HG03442 (cell line): ENCODE measurements at regions not wholly inside any gene's neighbourhood (a gene's known extent, or its start where the extent isn't known, plus 50 kb on each side); places are given as distances from the start of the nearest gene placed in this dataset.
"Not testable (repeated sequence)": the region's sequence is repeated elsewhere in the genome, so short reads cannot be mapped to it uniquely, and the experiment has no call there.

Source experiments
- ATAC-seq: cut with Tn5 transposase; IDR thresholded peaks from one replicate; pipeline ENCODE4 v1.9.1; 2021; ENCODE audit warnings: mild to moderate bottlenecking, moderate library complexity; ENCODE audit not compliant: unreplicated experiment

DNA sequence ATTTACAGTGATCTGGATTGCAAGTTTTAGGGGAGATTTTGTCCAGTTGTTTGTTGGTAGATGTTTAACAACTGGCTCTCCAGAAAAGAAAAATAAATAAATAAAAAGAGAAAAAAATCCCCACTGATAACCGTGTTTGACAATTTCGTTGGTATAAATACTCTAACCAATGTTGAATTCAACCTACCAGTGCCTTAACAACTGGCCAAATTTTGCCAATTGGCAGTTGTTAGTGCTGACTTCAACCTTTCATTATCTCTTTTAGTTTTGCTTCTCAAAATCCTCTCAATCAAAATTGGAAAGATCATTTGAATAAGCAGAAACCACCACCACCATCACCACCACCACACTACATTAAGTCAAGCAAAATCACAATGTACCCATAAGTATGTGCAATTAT lies 490.3 kb downstream of the PIK3C3 start:
- ATAC-seq: no peak

DNA sequence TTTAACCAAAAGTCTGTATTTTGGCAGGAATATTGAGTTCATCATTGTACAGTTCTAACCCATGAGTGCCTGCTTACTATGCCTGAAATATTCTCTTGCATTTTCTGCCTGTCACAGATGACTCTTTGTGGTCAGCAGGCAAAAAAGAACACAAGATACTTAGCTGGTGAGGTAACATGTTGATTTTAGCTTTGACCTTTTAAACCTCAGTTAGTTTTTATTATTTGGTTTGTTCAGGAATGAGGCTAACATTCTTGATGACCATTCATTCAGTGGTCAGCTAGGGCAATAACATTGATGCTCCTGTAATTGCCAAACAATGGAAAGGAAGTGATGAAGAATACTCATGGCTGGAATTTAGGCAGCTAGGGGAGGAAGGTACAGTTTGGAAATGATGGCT lies 491.2 kb downstream of the PIK3C3 start:
- no peak for ATAC-seq

DNA sequence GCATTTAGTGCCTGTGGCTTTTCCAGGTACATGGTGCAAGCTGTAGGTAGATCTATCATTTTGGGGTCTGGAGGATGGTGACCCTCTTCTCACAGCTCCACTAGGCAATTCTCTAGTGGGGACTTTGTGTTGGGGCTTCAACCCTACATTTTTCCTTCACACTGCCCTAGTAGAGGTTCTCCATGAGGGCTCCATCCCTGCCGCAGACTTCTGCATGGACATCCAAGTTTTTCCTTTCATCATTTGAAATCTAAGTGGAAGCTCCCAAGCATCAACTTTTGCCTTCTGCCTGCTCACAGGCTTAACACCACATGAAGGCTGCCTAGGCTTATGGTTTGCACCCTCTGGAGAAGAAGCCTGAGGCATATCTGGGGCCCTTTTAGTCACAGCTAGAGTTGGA lies 492.7 kb downstream of the PIK3C3 start:
- ATAC-seq: no peak

DNA sequence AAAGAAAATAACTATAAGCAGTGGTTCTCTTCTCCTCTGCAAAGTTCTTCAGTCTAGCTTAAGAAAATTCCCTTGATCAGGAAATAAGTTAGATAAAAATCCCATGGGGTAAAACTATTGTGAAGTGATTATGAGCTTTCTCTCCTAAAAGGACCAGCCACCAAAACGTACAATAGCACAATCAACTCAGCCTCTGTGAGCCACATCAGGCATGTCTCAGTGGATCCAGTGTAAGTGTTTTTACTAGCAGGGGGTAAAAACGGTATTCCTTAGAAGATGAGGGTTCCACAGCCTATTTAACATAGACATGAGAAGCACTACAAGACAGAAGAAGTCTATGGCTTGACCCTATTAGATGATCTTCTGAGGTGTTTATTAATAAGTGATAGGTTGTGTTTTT lies 503.2 kb downstream of the PIK3C3 start:
- no peak for ATAC-seq

DNA sequence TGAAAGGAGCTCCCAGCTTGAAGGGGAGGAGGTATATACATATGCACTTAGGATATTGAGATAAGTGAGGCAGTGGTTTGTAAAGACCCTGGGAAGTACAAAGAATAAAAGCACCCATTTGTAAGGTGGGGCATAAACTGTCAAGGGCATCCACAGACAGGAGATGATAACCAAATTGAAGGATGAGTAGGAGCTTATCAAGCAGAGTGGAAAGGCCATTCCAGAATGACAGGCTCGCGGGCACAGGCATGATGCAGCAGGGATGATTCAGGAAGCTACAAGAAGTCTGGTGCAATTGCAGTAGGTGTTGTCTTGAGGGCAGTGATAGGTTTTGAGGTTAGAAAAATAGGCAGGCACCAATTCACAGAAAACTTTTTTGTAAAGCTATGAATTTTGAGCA lies 504.8 kb downstream of the PIK3C3 start:
- ATAC-seq: no peak

DNA sequence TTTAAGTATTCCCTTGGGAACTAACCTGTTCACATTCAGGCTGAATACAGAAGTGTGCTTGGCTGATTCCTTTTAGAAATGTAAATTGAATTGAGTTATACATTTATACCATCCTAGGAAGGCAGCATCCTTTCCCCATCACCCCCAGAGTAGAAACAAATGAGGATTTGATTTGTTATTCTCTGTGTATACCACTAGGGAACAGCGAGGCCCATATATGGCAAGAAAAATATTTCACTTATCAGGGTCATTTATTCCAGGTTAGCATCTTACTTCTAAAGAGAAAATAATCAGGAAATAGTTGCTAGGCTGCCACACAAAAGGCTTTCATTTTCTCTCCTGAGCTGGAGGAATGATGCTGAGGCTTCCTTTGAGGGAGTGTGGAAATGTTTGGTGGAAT lies 516.9 kb downstream of the PIK3C3 start:
- no peak for ATAC-seq

DNA sequence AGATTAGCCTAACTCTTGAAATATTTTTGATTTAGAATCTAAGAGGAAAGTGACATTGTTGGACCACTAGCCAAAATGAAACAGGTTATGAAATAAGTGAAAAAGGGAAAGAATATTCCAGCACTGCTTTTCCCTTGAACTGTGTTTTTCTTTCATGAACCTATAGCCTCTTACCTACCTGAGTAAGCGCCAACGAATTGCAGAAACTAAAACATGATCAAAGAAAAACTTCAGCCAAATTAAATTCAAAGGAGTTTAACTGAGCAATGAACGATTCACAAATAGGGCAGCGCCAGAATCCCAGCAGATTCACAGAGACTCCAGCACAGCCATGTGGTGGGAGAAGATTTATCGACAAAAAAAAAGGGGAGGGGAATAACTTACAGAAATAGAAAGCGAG lies 518.6 kb downstream of the PIK3C3 start:
- ATAC-seq: no peak

DNA sequence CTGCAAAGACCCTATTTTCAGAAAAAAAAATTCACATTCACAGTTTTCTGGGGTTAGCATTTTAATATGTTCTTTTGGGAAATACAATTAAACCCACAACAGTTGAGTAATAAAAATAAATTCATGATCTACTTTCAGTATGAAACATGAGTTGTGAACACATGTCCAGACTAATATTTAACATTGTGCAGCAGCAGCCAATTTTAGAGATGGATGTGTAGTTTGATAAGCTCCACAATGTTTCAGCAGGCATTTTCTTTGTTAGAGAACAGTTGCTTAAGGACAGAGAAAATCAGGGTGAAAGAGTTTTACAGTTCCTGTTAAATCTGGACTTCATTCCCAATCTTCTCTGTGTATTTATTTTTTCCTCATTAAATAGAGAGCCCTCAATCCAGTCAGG lies 519.5 kb downstream of the PIK3C3 start:
- no peak for ATAC-seq

DNA sequence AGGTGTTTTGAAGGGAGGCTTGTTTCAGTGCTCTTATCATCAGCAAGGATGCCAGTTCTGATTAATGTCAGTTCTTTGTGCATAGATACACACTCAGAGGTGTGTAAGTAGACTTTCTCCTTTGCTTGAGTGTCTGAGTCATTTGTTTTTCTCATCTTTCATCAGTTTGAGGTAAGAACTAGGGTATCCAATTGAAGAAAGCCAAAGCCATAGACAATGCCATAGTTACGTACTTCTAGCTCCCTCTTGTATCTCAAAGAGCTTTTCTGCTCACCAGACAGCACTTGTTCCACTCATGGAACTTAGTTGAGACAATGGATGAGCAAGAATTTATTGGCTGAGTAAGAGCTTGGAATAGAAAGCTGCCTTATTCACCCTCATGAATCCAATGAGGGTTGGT lies 520.1 kb downstream of the PIK3C3 start:
- ATAC-seq: no peak

DNA sequence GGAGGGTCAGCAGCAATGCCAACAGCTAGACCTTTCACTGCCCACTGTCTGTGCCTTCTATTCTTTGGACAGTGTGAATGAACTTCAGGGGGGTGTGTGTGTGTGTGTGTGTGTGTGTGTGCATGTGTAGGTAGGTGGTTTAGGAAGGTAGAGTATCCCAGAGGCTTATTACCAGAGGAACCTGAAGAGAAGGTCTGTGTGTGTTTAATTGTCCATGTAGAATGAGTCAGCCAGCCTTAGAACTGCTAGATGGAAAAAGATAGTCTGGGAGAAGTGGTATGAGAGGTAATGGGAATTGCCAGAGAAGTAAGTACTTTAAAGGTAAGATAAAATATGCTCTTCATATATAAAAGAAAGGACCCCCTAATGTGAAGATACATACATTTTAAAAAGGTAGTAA lies 522.2 kb downstream of the PIK3C3 start:
- no peak for ATAC-seq

DNA sequence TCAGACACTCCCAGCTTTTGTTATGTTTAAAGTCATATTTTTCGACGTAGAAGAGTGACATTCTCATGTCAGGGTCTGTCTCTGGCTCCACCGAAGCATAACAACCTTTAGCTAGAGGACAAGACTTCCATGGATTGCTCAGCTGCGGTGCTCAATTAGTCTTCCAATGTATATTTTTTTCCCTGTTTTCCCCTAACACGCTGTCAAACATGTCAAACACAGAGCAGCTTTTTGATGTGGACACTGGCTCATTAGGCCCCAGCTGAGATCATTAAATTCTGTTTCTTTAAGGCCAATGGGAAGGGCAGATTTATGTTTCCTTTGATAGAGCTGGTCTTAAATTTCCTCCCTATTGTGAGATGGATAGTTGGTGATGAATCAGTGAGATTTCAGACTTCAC lies 525.4 kb downstream of the PIK3C3 start:
- ATAC-seq: no peak

DNA sequence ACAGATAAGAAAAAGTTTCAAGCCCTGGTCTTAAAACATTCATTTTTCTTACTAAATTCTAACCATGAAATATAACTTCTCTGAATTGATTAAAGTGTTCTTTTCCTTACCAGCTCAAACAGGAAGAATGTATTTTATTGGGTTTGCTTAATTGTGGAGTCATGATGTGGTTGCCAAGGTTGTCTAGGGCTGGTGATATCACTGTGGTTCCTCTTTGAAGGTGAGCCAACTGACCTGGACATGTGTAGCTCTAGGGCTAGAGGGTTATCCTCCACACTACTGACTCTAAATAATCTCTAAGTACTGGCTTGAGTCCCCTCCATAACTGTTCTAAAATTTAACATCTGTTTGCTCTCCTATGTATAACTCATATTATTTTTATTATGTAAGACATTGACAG lies 529.6 kb downstream of the PIK3C3 start:
- ATAC-seq: no peak

DNA sequence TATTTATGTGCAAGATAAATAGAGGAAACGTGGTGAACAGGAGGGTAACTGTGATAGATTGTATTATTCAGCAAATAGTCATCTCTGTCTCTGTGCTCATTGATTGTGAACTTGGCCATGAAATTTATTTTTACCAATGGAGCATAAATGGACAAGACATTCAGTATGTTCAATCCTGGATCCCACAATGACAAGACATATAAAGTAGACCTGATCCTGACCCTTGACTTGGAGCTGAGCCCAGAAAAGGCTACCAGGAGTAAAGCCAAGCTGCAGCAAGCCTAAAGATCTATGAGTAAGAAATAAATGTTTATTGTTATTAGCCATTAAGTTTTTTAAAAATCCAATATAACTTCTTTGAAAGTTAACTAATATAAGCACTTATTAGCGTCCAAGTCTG lies 531.2 kb downstream of the PIK3C3 start:
- ATAC-seq: no peak

DNA sequence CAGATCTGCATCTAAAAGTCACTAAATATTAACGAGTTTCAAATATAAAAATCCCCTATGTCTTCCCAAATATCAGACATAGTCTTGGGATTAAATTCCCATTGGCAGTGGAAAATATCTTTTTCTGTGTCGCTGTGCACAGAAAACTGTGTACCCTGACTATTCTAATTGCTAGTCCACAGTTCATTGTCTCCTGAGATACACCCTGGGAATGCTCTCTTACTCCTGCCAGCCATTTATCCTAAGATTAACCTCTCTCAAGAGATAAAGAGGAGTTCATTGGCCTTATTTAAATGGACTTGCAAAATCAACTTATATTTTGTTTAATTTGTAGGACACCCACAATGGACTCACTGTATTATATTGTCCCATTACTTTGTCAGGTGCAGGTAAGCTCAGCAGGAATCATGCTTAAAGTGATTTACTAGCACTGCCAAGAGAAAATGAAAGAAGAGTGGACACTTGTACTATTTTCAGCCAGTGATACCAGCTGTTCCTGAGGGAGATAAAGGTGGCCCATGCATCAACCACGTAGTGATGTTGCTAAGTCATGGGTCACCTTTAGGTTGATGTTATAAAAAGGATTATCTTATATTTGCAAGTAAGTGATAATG lies 553.8 kb downstream of the PIK3C3 start:
- ATAC-seq: no peak

DNA sequence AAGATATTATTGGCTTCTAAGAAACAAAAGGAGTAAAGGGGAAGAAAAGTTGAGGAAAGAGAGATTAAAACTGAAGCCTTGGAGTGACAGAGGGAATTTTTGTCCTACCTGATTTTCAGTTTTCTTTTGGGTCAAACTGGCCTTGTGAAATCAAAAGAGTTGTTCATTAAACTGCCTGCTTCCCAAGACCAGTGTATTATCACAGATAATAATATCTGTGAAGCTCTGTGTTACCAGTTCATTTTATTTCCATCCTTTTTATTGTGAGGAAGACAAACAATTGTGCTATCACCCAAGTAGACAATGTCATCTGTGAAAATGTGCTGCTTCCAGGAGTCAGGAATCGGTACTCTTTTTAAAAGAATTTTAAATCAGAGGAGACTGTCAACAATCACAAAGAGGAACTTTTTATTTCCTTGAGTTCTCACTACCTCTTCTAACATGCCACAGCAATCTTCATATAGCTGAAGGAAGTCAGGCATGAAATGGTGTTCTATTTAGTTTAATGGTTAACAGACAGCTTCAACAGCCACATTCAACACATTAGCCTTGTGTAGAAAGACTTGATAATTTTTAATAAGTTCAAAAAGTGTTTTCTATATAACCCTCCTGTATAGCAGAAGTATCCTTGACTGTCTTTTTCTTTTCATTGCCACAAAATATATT lies 554.8 kb downstream of the PIK3C3 start:
- peak; percentile 47 for ATAC-seq

DNA sequence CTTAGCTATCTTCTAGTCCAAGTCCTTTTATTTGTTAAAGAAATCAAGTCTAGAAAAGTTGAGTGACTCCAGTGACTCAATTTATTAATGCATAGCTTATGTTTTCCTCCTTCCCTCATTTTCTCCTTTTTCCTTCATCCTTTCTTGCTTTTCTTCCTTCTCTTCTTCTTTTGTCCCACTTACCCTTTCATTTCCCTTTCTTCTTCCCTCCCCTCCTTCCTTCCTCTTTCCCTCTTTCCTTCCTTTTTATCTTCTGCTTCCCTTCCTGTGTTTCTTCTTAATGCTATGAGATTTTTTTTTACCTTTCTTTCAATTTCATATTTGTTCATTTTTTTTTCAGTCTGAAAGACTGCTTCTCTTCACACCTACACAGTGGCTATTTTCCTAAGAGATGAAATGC lies 555.5 kb downstream of the PIK3C3 start:
- no peak for ATAC-seq

DNA sequence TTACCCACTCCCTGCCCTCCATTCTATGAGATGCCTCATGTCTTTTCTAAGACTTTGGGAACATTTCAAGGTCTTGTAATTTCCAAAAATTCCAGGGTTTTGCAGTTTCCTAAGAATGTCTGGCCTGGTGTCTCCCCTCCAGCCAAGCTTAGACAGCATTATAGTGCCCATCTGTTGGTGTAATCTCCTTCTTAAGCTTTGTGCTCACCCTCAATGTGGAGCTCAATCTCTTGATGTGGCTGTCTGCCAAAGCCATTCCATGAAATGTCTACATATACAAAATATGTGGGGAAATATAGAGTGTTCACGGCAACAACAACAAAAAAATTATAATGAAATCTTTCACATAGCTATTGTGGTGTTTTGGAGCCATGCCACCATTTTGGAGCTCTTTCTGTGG lies 558.4 kb downstream of the PIK3C3 start:
- no peak for ATAC-seq

DNA sequence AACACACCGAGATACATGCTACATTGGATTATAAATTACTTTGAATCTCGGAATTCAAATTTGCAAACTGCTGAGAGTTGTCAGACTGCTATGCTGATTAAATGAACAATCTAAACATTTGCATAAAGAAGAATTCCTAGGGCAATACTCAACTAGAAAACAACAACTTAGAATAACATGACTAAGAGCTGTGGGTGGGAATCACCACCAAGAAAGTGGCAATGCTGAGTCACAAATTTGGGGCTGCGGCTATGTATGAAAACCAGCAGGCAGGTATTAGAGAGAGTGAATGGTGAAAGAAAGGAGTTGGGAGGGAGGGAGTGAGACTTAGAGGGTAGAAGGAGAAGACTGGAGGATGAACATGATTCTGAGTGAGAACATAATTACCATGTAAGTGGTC lies 559.5 kb downstream of the PIK3C3 start:
- no peak for ATAC-seq

DNA sequence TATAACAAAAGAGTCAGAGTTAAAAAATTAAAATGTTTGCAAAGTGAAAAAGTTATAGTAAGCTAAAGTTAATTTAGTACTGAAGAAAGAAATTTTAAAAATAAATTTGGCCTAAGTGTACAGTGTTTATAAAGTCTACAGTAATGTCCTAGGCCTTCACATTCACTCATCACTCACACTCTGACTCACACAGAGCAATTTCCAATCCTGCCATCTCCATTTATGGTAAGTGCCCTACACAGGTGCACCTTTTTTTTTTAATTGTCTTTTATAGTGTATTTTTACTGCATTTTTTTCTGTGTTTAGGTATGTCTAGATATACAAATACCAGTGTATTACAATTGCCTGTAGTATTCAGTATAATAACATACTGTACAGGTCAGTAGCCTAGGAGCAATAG lies 562.9 kb downstream of the PIK3C3 start:
- ATAC-seq: no peak

DNA sequence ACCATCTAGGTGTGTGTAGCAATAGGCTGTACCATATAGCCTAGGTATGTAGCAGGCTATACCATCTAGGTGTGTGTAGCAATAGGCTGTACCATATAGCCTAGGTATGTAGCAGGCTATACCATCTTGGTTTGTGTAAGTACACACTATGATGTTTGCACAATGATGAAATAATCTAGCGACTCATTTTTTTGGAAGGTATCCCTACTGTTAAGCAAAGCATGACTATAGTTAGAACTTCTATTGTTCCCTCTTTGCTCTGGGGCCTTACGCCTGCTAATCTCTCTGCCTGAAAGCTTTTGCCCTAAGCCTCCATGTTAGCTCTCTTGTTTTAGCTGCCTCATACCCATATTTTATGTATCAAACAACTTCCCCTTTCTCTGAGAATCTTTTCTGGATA lies 563.3 kb downstream of the PIK3C3 start:
- not testable (repeated sequence) for ATAC-seq

DNA sequence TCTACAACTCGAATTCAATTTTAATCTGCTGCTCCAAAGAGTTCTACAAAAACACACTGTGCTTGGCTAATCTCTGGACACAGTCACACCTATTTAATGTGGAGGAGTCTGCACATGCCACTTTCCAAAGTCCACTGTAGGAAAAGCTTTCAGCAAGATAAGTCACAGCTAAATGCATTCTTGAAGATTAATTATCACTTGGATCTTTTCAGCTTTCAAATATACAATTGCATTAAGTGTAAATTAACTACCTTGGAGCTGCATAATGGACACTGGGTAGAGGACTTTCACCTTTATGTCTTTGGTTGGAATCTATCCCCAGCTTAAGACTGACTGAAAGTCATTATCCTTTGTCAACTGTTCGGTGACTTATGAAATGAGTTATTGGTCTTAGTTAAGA lies 565.1 kb downstream of the PIK3C3 start:
- ATAC-seq: no peak

DNA sequence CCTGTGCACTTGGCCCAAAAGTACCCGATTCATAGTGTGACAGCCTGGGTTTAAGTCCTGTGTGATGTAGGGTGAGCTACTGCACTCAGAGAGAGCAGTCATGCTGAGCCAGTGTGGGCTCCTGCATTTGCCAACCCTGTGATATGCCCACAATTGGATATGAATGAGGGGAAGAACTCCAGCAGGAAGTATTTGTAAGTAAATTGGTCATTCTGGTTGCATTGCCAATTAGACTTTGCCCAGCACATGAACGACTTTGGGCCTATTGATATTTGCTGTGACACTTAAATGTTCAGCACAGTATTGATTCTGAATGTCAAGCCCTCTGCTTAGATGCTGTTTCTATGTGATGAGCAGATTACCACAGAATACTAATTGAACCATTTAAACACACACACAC lies 570.9 kb downstream of the PIK3C3 start:
- ATAC-seq: no peak

DNA sequence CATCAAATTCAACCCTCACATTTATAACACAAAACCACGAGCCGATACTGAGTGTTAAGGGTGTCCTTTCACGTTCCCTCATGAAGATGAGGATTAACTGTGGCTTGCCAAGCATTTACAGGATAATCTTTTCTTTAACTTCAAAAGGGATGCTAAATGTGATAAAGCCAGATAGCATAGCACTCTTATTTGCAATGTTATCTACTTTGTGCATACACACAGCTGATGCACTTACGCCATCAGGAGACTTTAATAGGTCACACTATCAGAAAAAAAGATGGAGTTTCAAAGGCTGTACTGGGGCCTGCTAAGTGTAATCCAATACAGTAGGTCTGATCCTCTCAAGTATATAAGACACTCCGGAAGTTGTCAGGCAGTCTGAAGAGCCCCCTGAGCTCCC lies 572.7 kb downstream of the PIK3C3 start:
- no peak for ATAC-seq
